GM12878 (cell line): ENCODE measurements at regions not wholly inside any gene's neighbourhood (a gene's known extent, or its start where the extent isn't known, plus 50 kb on each side); places are given as distances from the start of the nearest gene placed in this dataset.

Experiments used
- ATAC-seq: fragments of 200-7000 bp; cut with Tn5 transposase; 3 replicates; pipeline ENCODE4 v1.9.1; 2020; ENCODE audit warnings: mild to moderate bottlenecking, moderate library complexity
- BruUV-seq: library from RNA; stranded (reverse); fragments of 400-500 nt; replicated peaks from 2 replicates; lab custom pipeline; 2021; lab: Mats Ljungman, UMichigan
- CTCF ChIA-PET: fragments of 300-600 bp; sonication (Branson Sonifier 250); formaldehyde crosslinking; extraction: SDS; loops from one replicate; lab custom pipeline; 2021; ENCODE audit warnings: inconsistent platforms; lab: Yijun Ruan, JAX
- POLR2A ChIA-PET: fragments of 350-600 bp; formaldehyde crosslinking; extraction: SDS; loops from one replicate; lab custom pipeline; 2021; ENCODE audit warnings: inconsistent platforms; lab: Charles Lee
- RAD21 ChIA-PET: fragments of 300-600 bp; sonication (Branson Sonifier 250); formaldehyde crosslinking; loops from one replicate; lab custom pipeline; 2023; ENCODE audit warnings: antibody characterized with exemption; ENCODE audit not compliant: unreplicated experiment; lab: Charles Lee
- SMC1A ChIA-PET: fragments of 300-600 bp; sonication (Branson Sonifier 250); formaldehyde crosslinking; loops from one replicate; lab custom pipeline; 2023; ENCODE audit not compliant: unreplicated experiment, uncharacterized antibody; lab: Charles Lee
- DNase-seq: peaks from one replicate; pipeline ENCODE4 v3.0.0-alpha.2; 2011; ENCODE audit warnings: low read depth, low spot score
- FAIRE-seq: peaks from 3 replicates; lab custom pipeline; 2011; peaks lifted over from hg19 to GRCh38; lab: Jason Lieb, UNC
- H2AFZ ChIP-seq: 2 replicates; pipeline ENCODE4 v1.6.0; 2011; ENCODE audit warnings: low read depth, low read length, control low read depth; ENCODE audit not compliant: control insufficient read depth
- H3K27ac ChIP-seq: 2 replicates; pipeline ENCODE4 v1.5.1; 2011; ENCODE audit warnings: control low read depth; ENCODE audit not compliant: control insufficient read depth, insufficient read depth
- H3K27me3 ChIP-seq, 2 experiments: replicated peaks in 1 of 2; 2 replicates each; pipeline versions ENCODE4 v1.6.0 to v1.6.1; 2011; ENCODE audit warnings: low read length in 1 of 2; ENCODE audit not compliant: control insufficient read depth in 2 of 2, insufficient read depth in 2 of 2
- H3K36me3 ChIP-seq, 2 experiments: 2 replicates each; pipeline ENCODE4 v1.5.1; 2011; ENCODE audit warnings: low read length in 1 of 2; ENCODE audit not compliant: control insufficient read depth in 2 of 2, insufficient read depth in 2 of 2
- H3K4me1 ChIP-seq: 2 replicates; pipeline ENCODE4 v1.6.1; 2011; ENCODE audit warnings: mild to moderate bottlenecking, low read length, moderate library complexity, mixed read lengths; ENCODE audit not compliant: control insufficient read depth, insufficient read depth
- H3K4me2 ChIP-seq: 2 replicates; pipeline ENCODE4 v1.6.0; 2011; ENCODE audit warnings: control low read depth; ENCODE audit not compliant: control insufficient read depth, insufficient read depth
- H3K4me3 ChIP-seq: fragments of 200-600 bp; sonication (generic); 2 replicates; pipeline ENCODE4 v1.5.1; 2016
- H3K79me2 ChIP-seq: 2 replicates; pipeline ENCODE4 v1.6.0; 2011; ENCODE audit warnings: low read length; ENCODE audit not compliant: control insufficient read depth, insufficient read depth
- H3K9ac ChIP-seq: 2 replicates; pipeline ENCODE4 v1.8.0; 2011; ENCODE audit warnings: low read length, control low read depth, mixed read lengths; ENCODE audit not compliant: control insufficient read depth, insufficient read depth
- H3K9me3 ChIP-seq: replicated peaks from 3 replicates; pipeline ENCODE4 v1.5.1; 2011; ENCODE audit warnings: mild to moderate bottlenecking, low read length; ENCODE audit not compliant: control insufficient read depth, insufficient read depth
- H4K20me1 ChIP-seq: 2 replicates; pipeline ENCODE4 v1.6.0; 2011; ENCODE audit not compliant: control insufficient read depth, insufficient read depth
- CHD1 ChIP-seq: IDR thresholded peaks from 2 replicates; pipeline ENCODE4 v1.6.1; 2012; ENCODE audit warnings: low read depth, low read length, improper control_type of control experiment
- CREB1 ChIP-seq: IDR thresholded peaks from 2 replicates; pipeline ENCODE4 v1.6.1; 2012; ENCODE audit warnings: low read depth, mild to moderate bottlenecking, inconsistent platforms
- DPF2 ChIP-seq: fragments of 450-650 bp; IDR thresholded peaks from 2 replicates; pipeline ENCODE4 v1.6.1; 2017; ENCODE audit warnings: mild to moderate bottlenecking
- FOXM1 ChIP-seq: IDR thresholded peaks from 2 replicates; pipeline ENCODE4 v1.6.1; 2012; ENCODE audit warnings: low read depth, mild to moderate bottlenecking, inconsistent platforms, low read length, moderate library complexity
- IKZF2 ChIP-seq, 2 experiments: fragments of 450-650 bp; IDR thresholded peaks; 2 replicates each; pipeline ENCODE4 v1.6.1; 2017; ENCODE audit warnings: mild to moderate bottlenecking in 2 of 2, moderate library complexity in 2 of 2
- MAX ChIP-seq: IDR thresholded peaks from 2 replicates; pipeline ENCODE4 v1.6.1; 2012; ENCODE audit warnings: low read depth, low read length, improper control_type of control experiment
- NR2C1 ChIP-seq: fragments of 450-650 bp; IDR thresholded peaks from 2 replicates; pipeline ENCODE4 v1.6.1; 2017; ENCODE audit warnings: antibody characterized with exemption, mild to moderate bottlenecking, moderate library complexity
- RFX5 ChIP-seq: IDR thresholded peaks from 2 replicates; pipeline ENCODE4 v1.6.1; 2011; ENCODE audit warnings: low read depth, low read length, improper control_type of control experiment
- YY1 ChIP-seq: IDR thresholded peaks from 2 replicates; pipeline ENCODE4 v1.6.1; 2011; ENCODE audit warnings: low read depth, mild to moderate bottlenecking, low read length
- ZBTB4 ChIP-seq: fragments of 450-650 bp; formaldehyde crosslinking; IDR thresholded peaks from 2 replicates; pipeline ENCODE4 v1.4.0; 2022; ENCODE audit warnings: mild to moderate bottlenecking, moderate library complexity
- WGBS: methylation state at CpG from one replicate; pipeline ENCODE4 v1.1.6; 2016; ENCODE audit warnings: low lambda C conversion rate; ENCODE audit not compliant: insufficient replicate concordance, insufficient coverage; ENCODE audit errors: missing lambda C conversion rate; 5-methylcytosine and 5-hydroxymethylcytosine counted together
- in situ Hi-C: fragments of 300-500 bp; cut with MboI; formaldehyde crosslinking; loops from 9 replicates; pipeline ENCODE4 v1.14.3; 2018; ENCODE audit warnings: mixed read lengths
- intact Hi-C: fragments of 100-400 bp; cut with micrococcal nuclease; formaldehyde crosslinking; loops from one replicate; pipeline ENCODE4 v1.14.2; 2022; ENCODE audit not compliant: unreplicated experiment
- TF ChIP-seq, protein P1 (sequence below): fragments of 150-350 bp; IDR thresholded peaks from 2 replicates; pipeline ENCODE4 v1.6.1; 2016; ENCODE audit warnings: low read depth, low read length
- TF ChIP-seq, protein P2 (sequence below): fragments of 450-650 bp; conservative IDR thresholded peaks from 2 replicates; pipeline ENCODE4 v1.6.1; 2017; ENCODE audit warnings: mild to moderate bottlenecking, moderate library complexity

DNA sequence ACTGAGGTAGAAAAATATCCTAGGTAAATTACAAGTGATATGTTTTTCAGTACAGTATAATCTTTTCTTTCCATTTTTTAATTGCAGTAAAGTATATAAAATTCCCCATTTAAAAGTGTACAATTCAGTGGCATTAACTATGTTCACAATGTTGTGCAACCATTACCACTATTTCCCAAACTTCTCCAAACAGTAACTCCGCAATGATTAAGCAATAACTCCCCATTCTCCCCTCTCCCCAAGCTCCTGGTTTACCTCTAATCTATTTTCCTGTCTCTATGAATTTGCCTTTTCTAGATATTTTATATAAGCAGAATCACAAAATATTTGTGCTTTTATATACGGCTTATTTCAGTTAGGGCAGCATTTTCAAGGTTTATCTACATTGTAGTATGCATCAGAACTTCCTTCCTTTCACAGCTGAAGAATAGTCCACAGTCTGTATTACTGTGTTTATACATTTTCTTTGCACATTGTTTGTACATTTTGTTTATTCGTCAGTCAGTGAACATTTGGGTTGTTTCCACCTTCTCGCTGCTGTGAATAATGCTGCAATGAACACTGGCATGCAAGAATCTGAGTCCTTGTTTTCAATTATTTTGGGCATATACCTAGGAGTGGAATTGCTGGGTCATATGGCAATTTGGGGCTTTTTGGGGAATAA is 110.7 kb downstream of the RPL27A start:
- POLR2A ChIA-PET = no interaction called here
- no peak for FAIRE-seq
- in situ Hi-C loops = no loop called here
- TF ChIP-seq CREB1 (no peak), FOXM1 (no peak), RFX5 (no peak), ZBTB4 (CRISPR knock-in tag) (no peak), YY1 (no peak), DPF2 (no peak), MAX (no peak), IKZF2 (IDR thresholded peaks at IDR 0.05) (no peak), NR2C1 (no peak), CHD1 (no peak)
- TF ChIP-seq, protein P1, sequence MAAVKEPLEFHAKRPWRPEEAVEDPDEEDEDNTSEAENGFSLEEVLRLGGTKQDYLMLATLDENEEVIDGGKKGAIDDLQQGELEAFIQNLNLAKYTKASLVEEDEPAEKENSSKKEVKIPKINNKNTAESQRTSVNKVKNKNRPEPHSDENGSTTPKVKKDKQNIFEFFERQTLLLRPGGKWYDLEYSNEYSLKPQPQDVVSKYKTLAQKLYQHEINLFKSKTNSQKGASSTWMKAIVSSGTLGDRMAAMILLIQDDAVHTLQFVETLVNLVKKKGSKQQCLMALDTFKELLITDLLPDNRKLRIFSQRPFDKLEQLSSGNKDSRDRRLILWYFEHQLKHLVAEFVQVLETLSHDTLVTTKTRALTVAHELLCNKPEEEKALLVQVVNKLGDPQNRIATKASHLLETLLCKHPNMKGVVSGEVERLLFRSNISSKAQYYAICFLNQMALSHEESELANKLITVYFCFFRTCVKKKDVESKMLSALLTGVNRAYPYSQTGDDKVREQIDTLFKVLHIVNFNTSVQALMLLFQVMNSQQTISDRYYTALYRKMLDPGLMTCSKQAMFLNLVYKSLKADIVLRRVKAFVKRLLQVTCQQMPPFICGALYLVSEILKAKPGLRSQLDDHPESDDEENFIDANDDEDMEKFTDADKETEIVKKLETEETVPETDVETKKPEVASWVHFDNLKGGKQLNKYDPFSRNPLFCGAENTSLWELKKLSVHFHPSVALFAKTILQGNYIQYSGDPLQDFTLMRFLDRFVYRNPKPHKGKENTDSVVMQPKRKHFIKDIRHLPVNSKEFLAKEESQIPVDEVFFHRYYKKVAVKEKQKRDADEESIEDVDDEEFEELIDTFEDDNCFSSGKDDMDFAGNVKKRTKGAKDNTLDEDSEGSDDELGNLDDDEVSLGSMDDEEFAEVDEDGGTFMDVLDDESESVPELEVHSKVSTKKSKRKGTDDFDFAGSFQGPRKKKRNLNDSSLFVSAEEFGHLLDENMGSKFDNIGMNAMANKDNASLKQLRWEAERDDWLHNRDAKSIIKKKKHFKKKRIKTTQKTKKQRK = no peak
- TF ChIP-seq, protein P2, sequence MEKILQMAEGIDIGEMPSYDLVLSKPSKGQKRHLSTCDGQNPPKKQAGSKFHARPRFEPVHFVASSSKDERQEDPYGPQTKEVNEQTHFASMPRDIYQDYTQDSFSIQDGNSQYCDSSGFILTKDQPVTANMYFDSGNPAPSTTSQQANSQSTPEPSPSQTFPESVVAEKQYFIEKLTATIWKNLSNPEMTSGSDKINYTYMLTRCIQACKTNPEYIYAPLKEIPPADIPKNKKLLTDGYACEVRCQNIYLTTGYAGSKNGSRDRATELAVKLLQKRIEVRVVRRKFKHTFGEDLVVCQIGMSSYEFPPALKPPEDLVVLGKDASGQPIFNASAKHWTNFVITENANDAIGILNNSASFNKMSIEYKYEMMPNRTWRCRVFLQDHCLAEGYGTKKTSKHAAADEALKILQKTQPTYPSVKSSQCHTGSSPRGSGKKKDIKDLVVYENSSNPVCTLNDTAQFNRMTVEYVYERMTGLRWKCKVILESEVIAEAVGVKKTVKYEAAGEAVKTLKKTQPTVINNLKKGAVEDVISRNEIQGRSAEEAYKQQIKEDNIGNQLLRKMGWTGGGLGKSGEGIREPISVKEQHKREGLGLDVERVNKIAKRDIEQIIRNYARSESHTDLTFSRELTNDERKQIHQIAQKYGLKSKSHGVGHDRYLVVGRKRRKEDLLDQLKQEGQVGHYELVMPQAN = no peak

More for the DNA sequence above, 110.7 kb downstream of the RPL27A start:
- H3K27ac ChIP-seq = no peak overlapping the region
- H3K27me3 ChIP-seq = no peaks in the 10 kb centered on the region
- no peaks in the 10 kb centered on the region for H3K9me3 ChIP-seq
- BruUV-seq = no TSS peak
- H2AFZ ChIP-seq = no peak overlapping the region
- H4K20me1 ChIP-seq = no peaks in the 10 kb centered on the region
- no peaks in the 10 kb centered on the region for H3K4me1 ChIP-seq
- no peak overlapping the region for H3K9ac ChIP-seq
- intact Hi-C loops = no loop called here
- SMC1A ChIA-PET = no interaction called here
- no peak overlapping the region for H3K4me2 ChIP-seq
- no peak overlapping the region for H3K4me3 ChIP-seq
- RAD21 ChIA-PET = no interaction called here
- no peaks in the 10 kb centered on the region for H3K79me2 ChIP-seq
- no peaks in the 10 kb centered on the region for H3K36me3 ChIP-seq
- no peak for ATAC-seq
- 51% methylated on average over 4 of the region's 4 CpGs for WGBS
- CTCF ChIA-PET = no interaction called here
- no peak for DNase-seq
